HG03159 (cell line): ENCODE measurements at regions not wholly inside any gene's neighbourhood (a gene's known extent, or its start where the extent isn't known, plus 50 kb on each side); places are given as distances from the start of the nearest gene placed in this dataset.
"Not testable (repeated sequence)": the region's sequence is repeated elsewhere in the genome, so short reads cannot be mapped to it uniquely, and the experiment has no call there.

Experiments used
- ATAC-seq: cut with Tn5 transposase; IDR thresholded peaks from one replicate; pipeline ENCODE4 v1.9.1; 2021; ENCODE audit warnings: mild to moderate bottlenecking, moderate library complexity; ENCODE audit not compliant: unreplicated experiment

GRCh38 chrX:960821-961220, 251.6 kb downstream of the CRLF2 start:
- no peak for ATAC-seq

GRCh38 chrX:959595-959994, 252.9 kb downstream of the CRLF2 start:
- ATAC-seq, result no peak

GRCh38 chrX:955168-955781, 257.2 kb downstream of the CRLF2 start:
- not testable (repeated sequence) for ATAC-seq

- no peak for ATAC-seq
Observed at GRCh38 chrX:953879-954482, 258.5 kb downstream of the CRLF2 start.

GRCh38 chrX:952816-953215, 259.6 kb downstream of the CRLF2 start:
- no peak for ATAC-seq

GRCh38 chrX:947262-947661, 265.2 kb downstream of the CRLF2 start:
- not testable (repeated sequence) for ATAC-seq

GRCh38 chrX:943035-943434, 269.4 kb downstream of the CRLF2 start:
- no peak for ATAC-seq

GRCh38 chrX:940691-941090, 271.8 kb downstream of the CRLF2 start:
- no peak for ATAC-seq

- no peak for ATAC-seq
Observed at GRCh38 chrX:936979-937769, 275.3 kb downstream of the CRLF2 start.

- no peak for ATAC-seq
Observed at GRCh38 chrX:933611-934010, 278.8 kb downstream of the CRLF2 start.

GRCh38 chrX:928606-929005, 283.8 kb downstream of the CRLF2 start:
- no peak for ATAC-seq

- no peak for ATAC-seq
Observed at GRCh38 chrX:926991-927390, 285.5 kb downstream of the CRLF2 start.

- ATAC-seq, result no peak
Observed at GRCh38 chrX:926070-926469, 286.4 kb downstream of the CRLF2 start.

GRCh38 chrX:925652-926061, 286.8 kb downstream of the CRLF2 start:
- ATAC-seq, result no peak

GRCh38 chrX:925094-925493, 287.4 kb downstream of the CRLF2 start:
- no peak for ATAC-seq

- no peak for ATAC-seq
Observed at GRCh38 chrX:924017-924416, 288.4 kb downstream of the CRLF2 start.

- no peak for ATAC-seq
Observed at GRCh38 chrX:920234-920799, 289.7 kb downstream of the SHOX start.

GRCh38 chrX:916230-916599, 285.6 kb downstream of the SHOX start:
- ATAC-seq, result no peak

GRCh38 chrX:915427-916229, 285.0 kb downstream of the SHOX start:
- ATAC-seq, result no peak

GRCh38 chrX:914206-914605, 283.6 kb downstream of the SHOX start:
- ATAC-seq, result no peak

- ATAC-seq, result no peak
Observed at GRCh38 chrX:912677-913076, 282.1 kb downstream of the SHOX start.
